H9 (cell line): ENCODE measurements at regions not wholly inside any gene's neighbourhood (a gene's known extent, or its start where the extent isn't known, plus 50 kb on each side); places are given as distances from the start of the nearest gene placed in this dataset.
A peak's percentile ranks its signal among the peaks of the same experiment; 100 is the strongest.

ENCODE experiments used
- DNase-seq: peaks from one replicate; pipeline ENCODE4 v3.0.0-alpha.2; 2017
- H2AFZ ChIP-seq: one replicate; pipeline ENCODE4 v1.6.1; 2013; ENCODE audit warnings: mild to moderate bottlenecking, low read length, control low read depth, moderate library complexity
- H2AK5ac ChIP-seq: 2 replicates; pipeline ENCODE4 v1.6.1; 2013; ENCODE audit warnings: low read length, control low read depth, mixed read lengths; ENCODE audit not compliant: insufficient read length
- H2BK120ac ChIP-seq: one replicate; pipeline ENCODE4 v1.6.1; 2013; ENCODE audit warnings: low read depth, mild to moderate bottlenecking, low read length, control low read depth, inconsistent platforms; ENCODE audit not compliant: poor library complexity, severe bottlenecking
- H2BK12ac ChIP-seq: 2 replicates; pipeline ENCODE4 v1.6.1; 2013; ENCODE audit warnings: low read length, control low read depth, mixed read lengths, low read depth; ENCODE audit not compliant: insufficient read length
- H2BK15ac ChIP-seq: 2 replicates; pipeline ENCODE4 v1.6.1; 2013; ENCODE audit warnings: low read depth, low read length, control low read depth
- H2BK20ac ChIP-seq: one replicate; pipeline ENCODE4 v1.6.1; 2013; ENCODE audit warnings: low read depth, mild to moderate bottlenecking, low read length, control low read depth, inconsistent platforms; ENCODE audit not compliant: poor library complexity, severe bottlenecking
- H2BK5ac ChIP-seq: 2 replicates; pipeline ENCODE4 v1.6.1; 2013; ENCODE audit warnings: low read length, control low read depth, mixed read lengths; ENCODE audit not compliant: insufficient read length
- H3K14ac ChIP-seq: 2 replicates; pipeline ENCODE4 v1.6.1; 2013; ENCODE audit warnings: low read length, control low read depth; ENCODE audit not compliant: insufficient read depth
- H3K18ac ChIP-seq: 2 replicates; pipeline ENCODE4 v1.6.1; 2013; ENCODE audit warnings: low read depth, mild to moderate bottlenecking, mixed read lengths, low read length, control low read depth; ENCODE audit not compliant: insufficient read length
- H3K23ac ChIP-seq: 2 replicates; pipeline ENCODE4 v1.6.1; 2013; ENCODE audit warnings: low read length, control low read depth, mixed read lengths, low read depth; ENCODE audit not compliant: insufficient read length
- H3K23me2 ChIP-seq: 2 replicates; pipeline ENCODE4 v1.6.1; 2013; ENCODE audit warnings: low read depth, mild to moderate bottlenecking, mixed read lengths, low read length, control low read depth; ENCODE audit not compliant: insufficient read length, poor library complexity, severe bottlenecking
- H3K27ac ChIP-seq: 2 replicates; pipeline ENCODE4 v1.5.1; 2013; ENCODE audit warnings: low read length, control low read depth, mixed read lengths, low read depth; ENCODE audit not compliant: insufficient read length
- H3K27me3 ChIP-seq: 2 replicates; pipeline ENCODE4 v1.6.1; 2013; ENCODE audit warnings: low read length, control low read depth, inconsistent platforms; ENCODE audit not compliant: insufficient read depth
- H3K4ac ChIP-seq: 2 replicates; pipeline ENCODE4 v1.6.1; 2013; ENCODE audit warnings: low read depth, mild to moderate bottlenecking, control low read depth, inconsistent platforms, low read length, moderate library complexity
- H3K4me1 ChIP-seq: 2 replicates; pipeline ENCODE4 v1.6.1; 2013; ENCODE audit warnings: low read length, control low read depth, inconsistent platforms; ENCODE audit not compliant: insufficient read depth
- H3K4me2 ChIP-seq: 2 replicates; pipeline ENCODE4 v1.6.1; 2013; ENCODE audit warnings: low read length, control low read depth, mixed read lengths; ENCODE audit not compliant: insufficient read length, insufficient read depth
- H3K56ac ChIP-seq: 2 replicates; pipeline ENCODE4 v1.6.1; 2013; ENCODE audit warnings: low read depth, mild to moderate bottlenecking, mixed read lengths, low read length, control low read depth; ENCODE audit not compliant: insufficient read length
- H3K79me1 ChIP-seq: 2 replicates; pipeline ENCODE4 v1.6.1; 2013; ENCODE audit warnings: low read depth, mild to moderate bottlenecking, moderate library complexity, low read length, control low read depth, inconsistent platforms; ENCODE audit not compliant: insufficient read depth, poor library complexity, severe bottlenecking
- H3K79me2 ChIP-seq: 2 replicates; pipeline ENCODE4 v1.6.1; 2013; ENCODE audit warnings: low read length, control low read depth, inconsistent platforms; ENCODE audit not compliant: insufficient read depth
- H3K9ac ChIP-seq: 2 replicates; pipeline ENCODE4 v1.6.1; 2013; ENCODE audit warnings: low read length, control low read depth, mixed read lengths; ENCODE audit not compliant: insufficient read length; ENCODE audit errors: extremely low read depth
- H3K9me3 ChIP-seq: one replicate; pipeline ENCODE4 v1.6.1; 2013; ENCODE audit warnings: low read depth, low read length, inconsistent platforms; ENCODE audit not compliant: control insufficient read depth
- H3T11ph ChIP-seq: one replicate; pipeline ENCODE4 v1.6.1; 2013; ENCODE audit warnings: mild to moderate bottlenecking, low read length, control low read depth, inconsistent platforms
- H4K20me1 ChIP-seq: one replicate; pipeline ENCODE4 v1.6.1; 2013; ENCODE audit not compliant: control insufficient read depth, insufficient read length, insufficient read depth
- H4K5ac ChIP-seq: 2 replicates; pipeline ENCODE4 v1.6.1; 2013; ENCODE audit warnings: low read depth, mild to moderate bottlenecking, mixed read lengths, low read length, control low read depth; ENCODE audit not compliant: insufficient read length
- H4K8ac ChIP-seq: replicated peaks from 2 replicates; pipeline ENCODE4 v1.6.1; 2013; ENCODE audit warnings: low read length, control low read depth, mixed read lengths, low read depth; ENCODE audit not compliant: insufficient read length
- H4K91ac ChIP-seq: 2 replicates; pipeline ENCODE4 v1.6.1; 2013; ENCODE audit warnings: low read depth, mild to moderate bottlenecking, moderate library complexity, mixed read lengths, low read length, control low read depth; ENCODE audit not compliant: insufficient read length
- H3K27ac Mint-ChIP-seq, 3 experiments: 2 replicates in 2 of 3; 3 replicates in 1 of 3; pipeline ENCODE4 v1.8.0; 2020 to 2021; ENCODE audit warnings: mixed read lengths in 3 of 3, mild to moderate bottlenecking in 1 of 3, moderate library complexity in 1 of 3
- H3K27me3 Mint-ChIP-seq: 2 replicates; pipeline ENCODE4 v1.8.0; 2021; ENCODE audit warnings: low read depth, mild to moderate bottlenecking, moderate library complexity, mixed read lengths
- H3K36me3 Mint-ChIP-seq, 3 experiments: 2 replicates in 2 of 3; 3 replicates in 1 of 3; pipeline ENCODE4 v1.8.0; 2020 to 2021; ENCODE audit warnings: low read depth in 3 of 3, mixed read lengths in 3 of 3; ENCODE audit not compliant: insufficient read depth in 1 of 3
- H3K4me1 Mint-ChIP-seq, 2 experiments: 2 replicates each; pipeline ENCODE4 v1.8.0; 2020; ENCODE audit warnings: mixed read lengths in 2 of 2
- H3K4me3 Mint-ChIP-seq, 2 experiments: 2 replicates in 1 of 2; 3 replicates in 1 of 2; pipeline ENCODE4 v1.8.0; 2020 to 2021; ENCODE audit warnings: mild to moderate bottlenecking in 2 of 2, mixed read lengths in 2 of 2, moderate library complexity in 1 of 2
- H3K9me3 Mint-ChIP-seq, 2 experiments: 2 replicates in 1 of 2; 3 replicates in 1 of 2; pipeline ENCODE4 v1.8.0; 2020; ENCODE audit warnings: mild to moderate bottlenecking in 2 of 2, mixed read lengths in 2 of 2, moderate library complexity in 1 of 2
- WGBS: extraction: QIAGEN DNeasy Blood & Tissue Kit; methylation state at CpG from one replicate; pipeline ENCODE4 v1.1.7; 2013; ENCODE audit warnings: missing lambda C conversion rate, low lambda C conversion rate, mixed read lengths; ENCODE audit not compliant: insufficient read length; ENCODE audit errors: extremely low coverage; 5-methylcytosine and 5-hydroxymethylcytosine counted together
- TF ChIP-seq, protein P1 (sequence below): fragments of 200-600 bp; sonication (generic); conservative IDR thresholded peaks from 3 replicates; pipeline ENCODE4 v1.8.0; 2021; ENCODE audit warnings: antibody characterized with exemption, mild to moderate bottlenecking

DNA sequence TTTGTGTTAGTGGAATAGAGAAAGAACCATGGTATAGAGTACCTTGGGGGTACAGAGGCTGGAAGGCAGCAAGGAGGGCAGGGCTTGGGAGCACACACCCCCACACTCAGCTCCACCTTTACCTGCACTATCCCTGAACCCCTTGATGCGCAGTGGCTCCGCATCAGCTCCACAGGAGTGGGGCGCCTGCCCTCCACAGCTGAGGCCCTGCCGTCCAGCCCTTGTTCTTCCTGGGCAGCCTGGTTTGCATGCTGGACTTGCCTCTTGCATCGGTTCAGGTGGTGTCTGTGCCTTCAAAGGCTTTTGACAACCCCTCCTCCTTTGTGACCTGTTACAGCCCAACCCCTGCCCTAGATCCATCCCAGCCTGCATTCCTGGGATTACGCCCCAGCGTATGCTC, 52.6 kb upstream of the ZNF32 start:
- H3K4ac ChIP-seq, result no peak overlapping the region
- no peak overlapping the region for H3K23ac ChIP-seq
- 0 out of 4 replicates have a peak, but pooled peaks cover 0 to 2% of the 10 kb centered on the region in 2 experiments for H3K4me1 Mint-ChIP-seq
- no peak overlapping the region for H2AK5ac ChIP-seq
- no peaks in the 10 kb centered on the region for H3K79me2 ChIP-seq
- H2BK20ac ChIP-seq, result no peak overlapping the region
- TF ChIP-seq, protein P1, sequence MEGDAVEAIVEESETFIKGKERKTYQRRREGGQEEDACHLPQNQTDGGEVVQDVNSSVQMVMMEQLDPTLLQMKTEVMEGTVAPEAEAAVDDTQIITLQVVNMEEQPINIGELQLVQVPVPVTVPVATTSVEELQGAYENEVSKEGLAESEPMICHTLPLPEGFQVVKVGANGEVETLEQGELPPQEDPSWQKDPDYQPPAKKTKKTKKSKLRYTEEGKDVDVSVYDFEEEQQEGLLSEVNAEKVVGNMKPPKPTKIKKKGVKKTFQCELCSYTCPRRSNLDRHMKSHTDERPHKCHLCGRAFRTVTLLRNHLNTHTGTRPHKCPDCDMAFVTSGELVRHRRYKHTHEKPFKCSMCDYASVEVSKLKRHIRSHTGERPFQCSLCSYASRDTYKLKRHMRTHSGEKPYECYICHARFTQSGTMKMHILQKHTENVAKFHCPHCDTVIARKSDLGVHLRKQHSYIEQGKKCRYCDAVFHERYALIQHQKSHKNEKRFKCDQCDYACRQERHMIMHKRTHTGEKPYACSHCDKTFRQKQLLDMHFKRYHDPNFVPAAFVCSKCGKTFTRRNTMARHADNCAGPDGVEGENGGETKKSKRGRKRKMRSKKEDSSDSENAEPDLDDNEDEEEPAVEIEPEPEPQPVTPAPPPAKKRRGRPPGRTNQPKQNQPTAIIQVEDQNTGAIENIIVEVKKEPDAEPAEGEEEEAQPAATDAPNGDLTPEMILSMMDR, result no peak
- H3K79me1 ChIP-seq, result no peaks in the 10 kb centered on the region
- H4K20me1 ChIP-seq, result no peaks in the 10 kb centered on the region
- no peak overlapping the region for H4K5ac ChIP-seq
- no peaks in the 10 kb centered on the region for H3K9me3 ChIP-seq
- 0 out of 2 replicates have a peak overlapping the region, but pooled peaks have one; percentile 27 for H3K14ac ChIP-seq
- no peak overlapping the region for H3K18ac ChIP-seq
- H3T11ph ChIP-seq, result no peak overlapping the region
- H3K4me1 ChIP-seq, result no peaks in the 10 kb centered on the region
- H3K27me3 ChIP-seq, result no peaks in the 10 kb centered on the region
- H4K91ac ChIP-seq, result no peak overlapping the region
- no peak overlapping the region for H2BK5ac ChIP-seq
- no peak for DNase-seq
- no peaks in the 10 kb centered on the region for H3K23me2 ChIP-seq
- H2BK12ac ChIP-seq, result no peak overlapping the region
- H4K8ac ChIP-seq, result no peak overlapping the region
- H3K56ac ChIP-seq, result no peak overlapping the region
- H3K4me2 ChIP-seq, result no peak overlapping the region
- H3K27ac ChIP-seq, result no peak overlapping the region
- no peak overlapping the region for H2AFZ ChIP-seq
- H3K4me3 Mint-ChIP-seq, result no peak overlapping the region
- no peaks in the 10 kb centered on the region for H3K9me3 Mint-ChIP-seq
- WGBS, result no CpG with 5 or more reads among the region's 7 CpGs
- H3K27me3 Mint-ChIP-seq, result no peaks in the 10 kb centered on the region
- H2BK120ac ChIP-seq, result no peak overlapping the region
- H3K9ac ChIP-seq, result no peak overlapping the region
- H2BK15ac ChIP-seq, result no peak overlapping the region
- H3K36me3 Mint-ChIP-seq, result no peaks in the 10 kb centered on the region
- no peak overlapping the region for H3K27ac Mint-ChIP-seq
